Stimulated activated CD8-positive, alpha-beta memory T cell treated with anti-CD3 and anti-CD28 coated beads, Interleukin-7, amount 100 ng/mL, for 4 hours (primary cell): ENCODE measurements at regions not wholly inside any gene's neighbourhood (a gene's known extent, or its start where the extent isn't known, plus 50 kb on each side); places are given as distances from the start of the nearest gene placed in this dataset.

Source experiments
- DNase-seq, 2 donors: peaks; one replicate each; pipeline ENCODE4 v3.0.0-alpha.2; 2020; ENCODE audit warnings: low read depth in 2 of 2

GRCh38 chr7:41878309-41879295 lies 175.7 kb upstream of the INHBA start:
- no peak for DNase-seq

DNA sequence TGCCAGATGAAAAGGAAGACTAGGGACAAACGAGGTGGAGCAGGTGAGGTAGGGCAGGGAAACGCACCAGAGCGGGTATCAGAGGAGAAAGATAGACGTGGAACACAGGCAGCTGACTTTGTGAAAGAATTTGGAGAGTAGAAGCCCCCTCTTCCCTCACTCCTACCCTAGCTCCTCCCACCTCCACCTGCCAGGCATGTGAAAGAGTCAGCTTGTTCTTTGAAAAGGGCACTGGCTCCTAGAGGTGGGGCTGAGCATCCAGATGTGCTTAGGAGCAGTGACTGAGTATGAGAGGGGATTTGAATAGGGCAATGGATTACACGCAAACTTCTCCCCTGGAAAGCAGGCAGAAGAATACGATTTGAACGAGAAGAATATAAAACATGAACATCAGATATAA lies 174.2 kb upstream of the INHBA start:
- DNase-seq: no peak

DNA sequence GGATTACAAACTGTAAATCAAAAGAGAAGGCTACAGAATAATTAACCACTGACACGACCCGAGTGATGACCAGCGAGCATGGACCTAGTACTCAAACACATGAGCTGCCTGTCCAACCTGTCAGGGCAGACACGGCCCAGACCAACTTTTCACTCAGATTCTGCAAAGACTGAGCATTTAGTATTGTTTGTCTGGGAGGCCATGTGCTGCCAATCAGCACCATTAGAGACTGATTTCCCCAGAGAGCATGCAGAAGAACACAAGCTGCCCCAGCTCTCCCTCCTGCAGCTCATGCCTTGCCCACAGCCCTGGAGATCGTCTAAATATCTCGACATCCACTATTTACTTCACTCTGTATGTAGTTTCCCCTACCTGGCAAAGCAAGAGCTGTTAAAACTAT lies 172.6 kb upstream of the INHBA start:
- no peak for DNase-seq

DNA sequence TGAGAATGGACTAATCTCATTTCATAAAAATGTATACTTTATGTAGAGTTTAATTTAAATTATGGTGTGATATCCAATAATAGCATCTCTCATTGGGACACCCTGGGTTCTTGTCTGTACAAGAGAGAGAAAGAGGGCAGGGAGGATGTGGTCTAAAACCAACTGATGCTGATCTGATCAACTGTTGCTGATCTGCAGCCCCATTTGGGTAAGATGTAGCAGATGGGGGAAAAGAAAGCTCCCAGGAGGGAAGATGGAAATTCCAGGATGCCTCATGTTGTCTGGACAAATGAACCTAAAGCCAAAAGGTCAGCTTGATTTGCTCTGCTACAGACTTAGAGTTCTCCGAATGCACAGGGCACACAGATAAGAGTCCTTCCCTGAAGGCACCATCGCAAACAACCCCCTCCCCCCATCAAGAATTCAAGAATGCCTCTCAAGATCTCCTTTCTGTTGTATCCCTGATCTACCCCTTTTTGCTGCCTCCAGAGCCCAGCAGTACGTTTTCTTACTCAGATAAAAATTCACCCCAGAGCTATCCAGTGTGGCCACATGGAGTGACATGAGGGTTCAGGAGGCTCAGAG lies 171.4 kb upstream of the INHBA start:
- no peak for DNase-seq

DNA sequence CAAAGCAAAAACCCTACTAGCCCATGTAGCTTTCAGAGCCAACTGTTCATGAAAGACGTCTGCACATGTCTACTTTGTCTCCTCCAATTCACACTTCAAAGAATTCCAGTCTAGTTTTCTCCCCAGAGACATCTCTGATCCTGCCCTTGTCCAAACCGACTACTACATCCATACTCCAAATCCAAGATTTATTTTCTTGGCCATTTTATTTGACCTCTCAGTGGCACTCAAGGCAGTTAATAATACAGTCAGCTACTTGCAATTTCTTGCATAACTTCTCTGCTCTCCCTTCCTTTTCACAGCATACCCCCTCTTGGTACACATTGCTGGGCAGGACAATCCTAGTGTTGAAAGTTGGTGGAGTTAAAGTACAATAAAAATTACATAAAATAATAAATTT lies 170.9 kb upstream of the INHBA start:
- DNase-seq: no peak

DNA sequence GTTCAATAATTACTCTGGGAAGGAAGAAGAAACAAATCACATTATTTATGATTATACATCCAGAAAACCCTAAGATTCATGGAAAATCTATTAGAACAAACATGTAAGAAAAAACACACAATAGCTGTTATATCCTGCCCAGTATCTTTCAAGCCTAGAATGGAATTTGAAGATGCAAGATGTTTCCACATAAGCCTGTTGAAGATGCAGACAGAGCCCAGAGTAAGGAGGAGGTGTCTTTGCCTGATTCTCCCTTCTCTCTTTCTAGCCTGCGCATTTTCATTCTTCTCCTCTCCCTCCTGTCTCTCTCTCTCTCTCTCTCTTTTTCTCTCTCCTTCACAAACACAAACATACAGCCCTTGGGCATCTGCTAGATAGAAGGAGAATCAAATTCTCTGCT lies 170.1 kb upstream of the INHBA start:
- DNase-seq: no peak

GRCh38 chr7:41870461-41871138 lies 167.7 kb upstream of the INHBA start:
- no peak for DNase-seq

DNA sequence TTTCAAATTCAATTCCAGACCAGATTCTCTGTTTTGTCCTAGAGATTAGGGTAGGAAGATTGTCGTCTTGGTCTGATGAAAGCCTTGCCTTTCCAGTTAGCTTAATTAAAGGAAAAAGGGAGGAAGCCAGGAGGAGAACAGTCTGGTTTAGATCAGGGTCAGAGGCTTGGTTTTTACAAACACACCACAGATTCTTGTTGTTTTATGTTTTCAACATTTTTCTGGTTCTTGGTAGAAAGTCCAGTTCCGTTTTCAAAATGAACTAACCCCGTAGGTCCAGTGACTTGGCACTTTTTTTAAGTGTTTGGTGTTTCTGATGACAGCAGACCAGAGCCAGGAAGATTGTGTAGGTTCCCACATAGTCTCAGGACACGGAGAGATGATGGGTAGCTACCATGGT lies 167.1 kb upstream of the INHBA start:
- DNase-seq: no peak

DNA sequence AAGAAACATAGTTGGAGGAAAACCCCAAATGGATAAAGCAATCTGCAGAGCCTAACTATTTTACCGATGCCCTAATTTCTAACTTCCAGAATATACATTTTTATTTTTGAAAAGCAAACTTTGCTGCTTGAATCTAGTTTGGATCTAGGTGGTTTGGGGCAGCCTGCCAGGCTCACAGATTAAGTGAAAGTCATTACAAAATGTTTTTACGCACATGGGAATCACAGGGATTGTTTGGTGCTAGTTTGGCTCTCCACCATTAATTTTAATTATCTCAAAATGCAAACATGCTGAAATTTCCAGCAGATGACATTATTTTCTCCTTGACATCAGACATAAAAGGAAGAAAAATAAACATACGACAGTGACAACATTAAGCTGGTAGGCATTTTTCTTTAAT lies 166.7 kb upstream of the INHBA start:
- no peak for DNase-seq

- no peak for DNase-seq
Measured at GRCh38 chr7:41869091-41869490, 166.2 kb upstream of the INHBA start.

DNA sequence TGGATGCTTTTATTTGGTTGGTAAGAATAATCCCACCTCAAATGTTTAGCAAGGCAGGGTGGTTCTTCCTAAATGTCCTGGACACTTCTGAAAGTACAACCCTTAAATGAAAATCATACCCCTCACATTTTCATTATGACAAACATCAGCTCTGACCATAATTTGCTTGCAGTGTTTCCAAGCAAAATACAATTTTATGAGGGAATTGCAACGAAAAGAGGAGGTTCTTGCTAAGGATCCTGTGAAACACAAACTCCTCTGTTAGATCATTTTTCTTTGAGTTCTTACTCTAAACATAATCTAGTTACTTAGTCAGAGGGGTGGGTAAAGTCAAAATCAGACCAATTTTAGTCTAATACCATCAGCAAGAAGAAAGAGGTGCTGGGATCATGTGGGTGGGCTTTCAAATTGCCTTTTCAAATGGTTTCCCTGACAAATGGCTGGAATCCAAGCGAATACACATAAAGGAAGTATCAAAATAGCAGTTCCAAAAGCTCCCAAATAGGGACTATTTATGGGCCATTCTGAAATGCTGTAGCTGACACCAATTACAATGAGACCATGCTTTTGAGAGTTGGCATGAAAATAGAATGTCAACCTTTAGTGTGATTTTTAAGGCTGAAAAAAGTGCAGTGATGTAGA lies 164.9 kb upstream of the INHBA start:
- no peak for DNase-seq

DNA sequence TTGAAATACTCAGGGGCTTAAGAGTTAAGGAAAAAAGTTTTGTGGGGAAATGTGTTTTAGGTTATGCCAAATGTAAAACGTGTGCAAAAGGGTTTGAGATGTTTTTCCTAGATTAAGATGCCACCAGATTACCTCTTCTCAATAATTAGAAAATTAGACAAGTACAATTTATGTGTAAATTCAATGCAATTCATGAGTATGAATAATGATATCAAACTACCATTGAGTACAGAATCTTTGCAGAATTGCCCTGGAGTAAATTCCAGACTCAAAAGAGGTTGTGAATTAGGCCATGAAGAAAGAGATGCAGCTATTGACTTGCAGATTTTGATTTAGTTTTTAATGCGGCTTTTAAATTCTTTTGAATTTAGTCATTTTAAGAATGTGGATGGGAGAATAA lies 159.4 kb upstream of the INHBA start:
- no peak for DNase-seq

DNA sequence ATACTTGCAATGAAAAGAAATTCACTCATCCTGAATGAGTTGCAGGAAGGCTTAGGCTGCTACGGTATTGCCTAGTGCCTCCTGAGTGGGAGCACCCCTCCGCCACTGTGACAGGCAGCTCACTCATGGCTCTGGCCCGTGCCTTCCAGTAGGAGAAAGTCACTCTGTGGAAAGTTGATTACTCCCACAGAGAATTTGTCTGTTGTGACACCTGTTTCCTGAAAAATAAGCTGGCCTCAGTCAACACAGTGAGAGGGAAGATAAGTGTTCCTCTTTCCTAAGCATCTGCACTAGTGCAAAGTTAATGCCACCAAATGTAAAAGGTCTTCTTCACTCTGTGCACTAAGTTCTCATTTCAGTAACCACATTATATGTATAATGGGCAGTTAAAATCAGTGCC lies 158.8 kb upstream of the INHBA start:
- DNase-seq: no peak

DNA sequence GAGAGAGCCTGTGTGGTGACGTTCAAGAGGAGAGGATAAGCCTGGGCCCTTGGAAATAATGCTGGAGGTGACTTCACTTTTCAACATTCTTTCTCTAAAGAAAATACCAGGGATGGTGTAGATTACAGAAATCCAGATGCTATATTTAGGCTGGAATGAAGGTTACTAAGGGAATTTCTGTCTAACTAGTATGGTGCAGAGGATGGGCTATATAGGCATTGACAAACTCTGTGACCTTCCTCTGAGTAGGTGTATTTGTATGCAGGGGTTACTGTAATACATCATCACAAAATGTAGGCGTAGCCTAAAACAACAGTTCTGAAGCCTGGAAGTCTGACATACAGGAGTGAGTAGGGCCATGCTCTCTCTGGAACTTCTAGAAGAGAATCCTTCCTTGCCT lies 155.3 kb upstream of the INHBA start:
- no peak for DNase-seq

DNA sequence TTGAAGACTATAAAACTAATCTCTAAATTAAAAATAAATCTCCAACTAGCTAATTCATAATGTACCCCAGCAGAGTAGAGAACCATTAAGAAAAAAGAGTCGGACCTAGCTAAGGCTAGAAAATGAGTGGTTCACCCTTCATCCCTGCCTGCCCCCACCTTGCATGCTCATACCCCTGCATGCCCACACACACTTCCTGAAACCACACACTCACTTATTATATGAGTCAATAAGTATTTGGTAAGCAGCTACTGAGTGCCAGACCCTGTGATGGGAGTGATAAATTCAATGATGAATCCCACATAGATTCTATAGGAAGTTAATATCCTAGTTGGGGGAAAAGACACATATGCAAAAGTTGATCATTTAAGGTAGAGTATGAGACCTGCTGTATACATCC lies 152.9 kb upstream of the INHBA start:
- no peak for DNase-seq

GRCh38 chr7:41847606-41848005 lies 144.7 kb upstream of the INHBA start:
- DNase-seq: no peak

DNA sequence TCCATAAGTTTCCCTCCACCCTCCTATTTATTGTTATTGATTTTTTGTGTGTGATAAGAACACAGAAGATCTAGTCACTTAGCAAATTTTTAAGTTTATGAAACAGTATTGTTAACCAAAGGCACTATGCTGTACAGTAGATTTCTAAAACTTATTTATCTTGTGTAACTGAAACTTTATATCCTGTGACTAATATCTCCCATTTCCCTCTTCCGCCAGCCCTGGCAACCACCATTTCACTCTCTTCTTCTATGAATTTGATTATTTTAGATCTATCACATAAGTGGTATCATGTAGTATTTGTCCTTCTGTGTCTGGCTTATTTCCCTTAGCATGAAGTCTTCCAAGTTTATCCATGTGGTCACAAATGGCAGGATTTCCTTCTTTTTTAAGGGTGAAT lies 144.3 kb upstream of the INHBA start:
- DNase-seq: no peak

DNA sequence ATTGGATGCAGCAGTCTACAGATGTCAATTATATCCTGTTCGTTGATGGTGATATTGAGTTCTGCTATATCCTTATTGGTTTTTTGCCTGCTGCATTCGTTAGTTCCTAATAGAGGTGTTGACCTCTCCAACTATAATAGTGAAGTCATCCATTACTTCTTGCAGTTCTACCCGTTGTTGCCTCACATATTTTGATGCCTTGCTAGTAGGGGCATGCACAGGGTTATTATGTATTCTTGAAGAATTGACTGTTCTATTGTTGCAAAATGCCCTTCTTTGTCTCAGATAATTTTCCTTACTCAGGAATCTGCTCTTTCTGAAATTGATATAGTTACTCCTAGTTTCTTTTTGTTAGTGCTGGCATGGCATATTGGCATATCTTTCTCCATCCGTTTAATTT lies 140.1 kb upstream of the INHBA start:
- no peak for DNase-seq

GRCh38 chr7:41837916-41838315 lies 135.0 kb upstream of the INHBA start:
- no peak for DNase-seq

DNA sequence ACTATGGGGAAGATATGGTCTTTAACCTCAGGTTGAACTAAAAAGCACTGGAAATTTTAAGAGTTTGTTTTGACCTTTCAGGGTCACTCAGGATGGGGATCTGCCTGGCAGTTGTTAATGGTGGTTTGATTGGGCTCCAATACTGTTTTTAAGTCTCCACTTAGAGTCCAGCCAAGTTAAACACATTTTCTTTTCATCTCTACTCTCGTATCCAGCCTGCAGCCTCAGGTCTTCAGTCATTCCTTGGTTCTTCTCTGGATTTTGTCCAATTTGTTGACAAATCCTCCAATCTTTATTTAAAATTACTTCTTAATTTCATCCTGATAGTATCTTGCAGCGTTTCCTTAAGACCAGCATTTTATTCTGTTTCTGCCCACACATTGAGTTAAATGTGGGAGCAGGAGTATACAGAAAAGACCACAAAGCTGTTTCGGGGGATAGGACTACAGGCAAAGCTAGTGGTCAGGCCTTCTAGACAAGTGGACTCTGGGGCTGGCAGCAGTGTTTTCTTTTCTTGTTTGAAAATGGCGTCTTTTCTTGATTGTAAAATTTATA lies 133.2 kb upstream of the INHBA start:
- DNase-seq: no peak

GRCh38 chr7:41834805-41835694 lies 132.2 kb upstream of the INHBA start:
- no peak for DNase-seq
